Activated CD8-positive, alpha-beta memory T cell treated with anti-CD3 and anti-CD28 coated beads for 36 hours (primary cell): ENCODE measurements at regions not wholly inside any gene's neighbourhood (a gene's known extent, or its start where the extent isn't known, plus 50 kb on each side); places are given as distances from the start of the nearest gene placed in this dataset.
"Not testable (repeated sequence)": the region's sequence is repeated elsewhere in the genome, so short reads cannot be mapped to it uniquely, and the experiment has no call there.

Experiments used
- CTCF ChIA-PET: fragments of 350-600 bp; sonication (Branson Sonifier 250); formaldehyde crosslinking; loops from one replicate; lab custom pipeline; 2021; ENCODE audit warnings: antibody characterized with exemption; lab: Charles Lee
- POLR2A ChIA-PET: fragments of 350-600 bp; sonication (Branson Sonifier 250); formaldehyde crosslinking; loops from one replicate; lab custom pipeline; 2021; ENCODE audit warnings: antibody characterized with exemption; lab: Charles Lee

GRCh38 chr4:129916991-129917390 lies 821.0 kb downstream of the C4orf33 start:
- ChIA-PET POLR2A (no interaction called here), CTCF (no interaction called here)

GRCh38 chr4:129917651-129918050 lies 821.7 kb downstream of the C4orf33 start:
- CTCF ChIA-PET, result no interaction called here
- POLR2A ChIA-PET, result no interaction called here

DNA sequence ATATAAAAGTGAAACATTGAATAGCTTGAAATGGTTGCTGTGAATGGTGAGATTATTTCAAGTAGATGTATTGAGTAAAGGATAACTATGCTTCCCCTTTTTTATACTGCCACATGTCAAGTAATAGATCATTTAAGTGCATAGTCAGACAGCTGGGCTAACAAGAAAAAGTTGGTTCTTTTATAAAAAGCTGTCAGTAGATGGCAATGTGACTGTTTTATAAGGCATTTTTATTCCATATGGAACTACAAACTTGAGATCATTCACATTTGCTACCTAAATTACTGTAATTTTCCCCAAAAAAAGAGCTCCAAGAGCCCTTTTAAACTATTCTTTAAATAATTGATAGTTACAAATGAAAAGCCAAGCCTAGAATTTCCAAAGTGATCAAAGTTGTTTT lies 831.0 kb downstream of the C4orf33 start:
- CTCF ChIA-PET, result no interaction called here
- POLR2A ChIA-PET, result no interaction called here

GRCh38 chr4:129929052-129929451 lies 833.1 kb downstream of the C4orf33 start:
- POLR2A ChIA-PET, result no interaction called here
- CTCF ChIA-PET, result no interaction called here

GRCh38 chr4:129929984-129930383 lies 834.0 kb downstream of the C4orf33 start:
- POLR2A ChIA-PET, result no interaction called here

GRCh38 chr4:129950217-129950616 lies 854.3 kb downstream of the C4orf33 start:
- ChIA-PET CTCF (no interaction called here), POLR2A (no interaction called here)

More at GRCh38 chr4:129929984-129930383, 834.0 kb downstream of the C4orf33 start:
- CTCF ChIA-PET, result no interaction called here

GRCh38 chr4:129966175-129966574 lies 870.2 kb downstream of the C4orf33 start:
- ChIA-PET CTCF (no interaction called here), POLR2A (no interaction called here)

DNA sequence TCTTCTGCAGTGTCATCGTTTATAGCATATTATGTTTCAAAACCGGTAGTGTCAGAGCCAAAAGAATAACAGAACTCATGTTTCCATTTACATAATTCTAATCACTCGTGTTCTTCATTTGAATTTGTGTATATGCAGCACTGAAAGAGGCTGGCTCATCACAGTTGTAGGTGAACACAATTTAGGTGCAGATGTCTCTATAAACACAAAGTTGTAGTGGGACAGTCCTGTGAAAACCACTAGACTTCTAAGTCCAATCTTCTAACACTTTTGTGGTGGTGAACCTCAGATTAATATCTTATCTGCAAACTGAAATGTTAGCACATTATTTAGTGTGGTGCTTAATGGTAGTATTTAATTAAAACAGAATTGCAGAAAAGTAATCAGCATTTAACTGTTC lies 872.4 kb downstream of the C4orf33 start:
- CTCF ChIA-PET, result no interaction called here
- POLR2A ChIA-PET, result no interaction called here

DNA sequence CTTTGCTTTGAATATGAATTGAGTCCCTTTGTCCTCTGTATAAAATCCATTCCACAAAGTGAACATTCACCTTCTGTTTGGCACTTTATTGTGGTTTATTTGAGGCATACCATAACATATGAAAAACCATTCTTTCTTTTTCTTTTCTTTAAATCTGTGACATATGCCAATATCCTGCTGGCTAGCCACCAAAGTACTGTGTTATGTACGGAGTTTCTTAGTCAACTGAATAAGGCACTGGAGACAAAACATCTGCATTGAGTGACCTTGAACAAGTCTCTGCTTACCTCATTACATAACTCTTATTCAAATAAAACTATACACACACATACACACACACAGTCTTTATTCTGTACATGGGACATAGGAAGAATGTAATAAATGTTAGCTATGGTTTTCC lies 872.8 kb downstream of the C4orf33 start:
- ChIA-PET CTCF (no interaction called here), POLR2A (no interaction called here)

GRCh38 chr4:129970801-129971200 lies 874.8 kb downstream of the C4orf33 start:
- ChIA-PET CTCF (no interaction called here), POLR2A (no interaction called here)

GRCh38 chr4:129971419-129971818 lies 875.5 kb downstream of the C4orf33 start:
- ChIA-PET CTCF (no interaction called here), POLR2A (no interaction called here)

DNA sequence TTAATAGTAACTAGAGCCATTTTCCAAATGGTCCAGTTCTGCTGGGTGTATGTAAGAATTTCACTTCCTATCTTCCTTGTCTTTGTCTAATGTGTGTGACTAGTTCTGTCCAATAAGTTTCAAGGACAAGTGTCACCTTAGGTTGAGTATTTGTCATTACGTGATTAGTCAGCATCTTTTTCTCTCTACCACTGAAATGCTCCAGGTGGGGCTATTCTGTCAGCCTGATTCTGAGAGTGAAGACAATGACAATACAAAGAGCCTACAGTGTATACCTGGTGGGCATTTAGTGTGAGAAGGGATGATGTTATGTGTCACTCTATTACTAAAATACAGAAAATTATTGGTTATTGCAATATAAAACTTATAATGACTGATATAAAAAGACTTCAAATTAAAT lies 876.3 kb downstream of the C4orf33 start:
- POLR2A ChIA-PET, result no interaction called here
- CTCF ChIA-PET, result no interaction called here

GRCh38 chr4:129974730-129975129 lies 878.8 kb downstream of the C4orf33 start:
- POLR2A ChIA-PET, result no interaction called here
- CTCF ChIA-PET, result no interaction called here

GRCh38 chr4:129978315-129978714 lies 882.4 kb downstream of the C4orf33 start:
- CTCF ChIA-PET, result no interaction called here

GRCh38 chr4:129988957-129989356 lies 893.0 kb downstream of the C4orf33 start:
- ChIA-PET POLR2A (no interaction called here), CTCF (no interaction called here)

More at GRCh38 chr4:129978315-129978714, 882.4 kb downstream of the C4orf33 start:
- POLR2A ChIA-PET, result no interaction called here

- ChIA-PET POLR2A (no interaction called here), CTCF (no interaction called here)
These were observed 898.8 kb downstream of the C4orf33 start for GRCh38 chr4:129994715-129995114.

- ChIA-PET CTCF (no interaction called here), POLR2A (no interaction called here)
These were observed 902.6 kb downstream of the C4orf33 start for GRCh38 chr4:129998436-129999150.

DNA sequence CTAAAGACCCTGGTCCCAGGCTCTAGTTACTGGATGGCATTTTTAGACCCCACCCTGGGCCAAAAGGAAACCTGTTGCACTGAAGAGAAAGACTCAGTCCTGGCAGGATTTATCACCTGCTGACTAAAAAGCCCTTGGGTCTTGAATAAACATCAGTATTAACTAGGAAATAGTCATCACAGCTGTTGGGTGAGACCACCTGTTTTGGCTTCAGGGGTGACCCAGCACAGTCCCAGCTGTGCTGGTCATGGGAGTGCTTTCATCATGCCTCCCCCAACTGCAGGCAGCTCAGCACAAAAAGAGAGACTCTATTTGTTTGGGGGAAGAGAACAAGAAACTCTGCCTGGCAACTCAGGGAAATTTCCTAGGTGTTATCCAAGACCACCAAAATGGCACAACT lies 903.2 kb downstream of the C4orf33 start:
- POLR2A ChIA-PET, result no interaction called here

DNA sequence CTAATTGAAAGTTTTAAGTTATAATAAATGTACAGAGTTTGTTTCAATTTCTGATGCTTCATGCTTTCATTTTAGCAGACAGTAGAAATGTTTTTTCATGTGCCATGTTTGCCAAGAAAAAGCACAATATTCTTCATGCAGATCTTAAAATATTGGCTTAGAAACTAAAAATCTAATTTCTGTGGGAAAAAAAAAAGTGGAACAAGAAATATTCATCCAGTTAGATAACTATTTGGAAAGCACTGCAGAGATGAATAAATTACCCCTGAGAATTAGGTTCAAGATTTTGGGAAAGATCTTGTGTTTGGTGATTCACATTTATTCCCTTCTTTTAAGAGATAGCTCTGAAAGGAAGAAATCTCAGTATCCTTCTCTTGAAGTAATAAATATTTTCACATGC lies 912.5 kb downstream of the C4orf33 start:
- ChIA-PET POLR2A (no interaction called here), CTCF (no interaction called here)

More for the DNA sequence above, 903.2 kb downstream of the C4orf33 start:
- CTCF ChIA-PET, result no interaction called here

- POLR2A ChIA-PET, result not testable (repeated sequence)
These were observed 916.9 kb downstream of the C4orf33 start for GRCh38 chr4:130012806-130013205.

DNA sequence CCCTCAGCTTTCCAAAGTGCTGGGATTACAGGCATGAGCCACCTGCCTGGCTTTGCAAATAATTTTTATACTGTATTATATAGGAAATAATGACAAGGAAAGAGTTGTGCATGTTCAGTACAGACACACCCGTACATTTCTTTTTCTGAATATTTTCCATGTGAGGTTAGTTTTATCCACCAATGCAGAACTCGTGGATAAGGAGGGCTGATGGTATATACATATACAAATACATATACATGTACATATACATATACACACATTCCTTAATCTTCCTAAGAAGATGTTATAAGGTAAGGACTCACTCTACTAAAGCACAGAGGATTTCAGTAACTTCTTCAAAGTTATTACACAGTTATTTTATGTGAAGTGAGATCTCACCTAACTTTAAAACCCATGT lies 925.8 kb downstream of the C4orf33 start:
- ChIA-PET CTCF (interaction anchor here (0.7 kb wide), 1 partner anchor 29 kb away, joined by 4 read pairs; no protein-coding TSS in a partner anchor), POLR2A (no interaction called here)

More at GRCh38 chr4:130012806-130013205, 916.9 kb downstream of the C4orf33 start:
- CTCF ChIA-PET, result not testable (repeated sequence)

GRCh38 chr4:130023088-130023487 lies 927.1 kb downstream of the C4orf33 start:
- ChIA-PET POLR2A (no interaction called here), CTCF (no interaction called here)
